ENCODE measurements at regions not wholly inside any gene's neighbourhood (a gene's known extent, or its start where the extent isn't known, plus 50 kb on each side); places are given as distances from the start of the nearest gene placed in this dataset.

DNA sequence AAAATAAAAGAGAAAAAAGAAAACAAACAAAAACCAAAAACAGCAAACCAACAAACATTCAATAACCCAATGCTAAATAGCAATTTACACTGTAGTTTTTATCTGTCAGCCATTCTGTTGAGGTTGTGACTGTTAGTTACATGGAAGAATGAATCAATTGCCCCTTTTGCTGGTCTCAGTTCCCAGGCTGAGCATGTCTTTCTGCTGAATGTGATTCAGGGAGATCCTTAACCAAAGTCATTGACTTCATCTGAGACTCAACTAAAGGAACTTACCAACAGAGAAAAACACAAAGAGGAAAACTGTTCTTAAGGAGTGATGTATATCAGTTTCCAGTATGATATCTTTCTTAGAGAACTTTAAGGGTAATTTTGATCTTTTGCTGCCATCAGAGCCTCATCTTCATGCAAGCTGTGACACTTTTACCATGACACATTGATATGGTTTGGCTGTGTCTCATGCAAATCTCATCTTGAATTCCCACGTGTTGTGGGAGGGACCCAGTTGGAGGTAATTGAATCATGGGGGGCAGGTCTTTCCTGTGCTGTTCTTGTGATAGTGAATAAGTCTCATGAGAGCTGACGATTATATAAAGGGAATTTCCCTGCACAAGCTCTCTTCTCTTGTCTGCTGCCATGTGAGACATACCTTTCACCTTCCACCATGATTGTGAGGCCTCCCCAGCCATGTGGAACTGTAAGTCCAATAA, 469.8 kb downstream of the KIF20B start:
- no peak overlapping the region for H3K4me3 ChIP-seq (ENCODE audit: low read length in 2 of 2)
- intact Hi-C loops (cut with DNase I): no loop called here
- no peaks in the 10 kb centered on the region for H3K9me3 ChIP-seq (ENCODE audit: control insufficient read depth, low read length)
- no peak for ATAC-seq (ENCODE audit: low FRiP score)
- no peak overlapping the region for H3K27ac ChIP-seq (ENCODE audit: low read depth in 1 of 2, low read length in 2 of 2)
- no peaks in the 10 kb centered on the region for H3K4me1 ChIP-seq (ENCODE audit: control insufficient read depth in 1 of 2, insufficient read depth in 2 of 2, low read length in 2 of 2)
- DNase-seq: no peak
- peaks cover 0 to 3% of the 10 kb centered on the region in 2 donors for H3K36me3 ChIP-seq (ENCODE audit: control insufficient read depth in 1 of 2, insufficient read depth in 2 of 2, low read length in 1 of 2)
- H3K27me3 ChIP-seq (ENCODE audit: control insufficient read depth in 1 of 2, insufficient read depth in 2 of 2, low read length in 1 of 2): no peaks in the 10 kb centered on the region
- WGBS, 2 donors: 81 to 84% methylated on average over 2 of the region's 2 CpGs

- no peak for ATAC-seq (ENCODE audit: low FRiP score)
- 94% methylated on average over 3 of the region's 3 CpGs for WGBS, 2 donors
These were observed 473.1 kb downstream of the KIF20B start for GRCh38 chr10:90174531-90174930.

GRCh38 chr10:90175161-90175681, 473.8 kb downstream of the KIF20B start:
- no peak overlapping the region for H3K4me3 ChIP-seq (ENCODE audit: low read length in 2 of 2)
- no peaks in the 10 kb centered on the region for H3K27me3 ChIP-seq (ENCODE audit: control insufficient read depth in 1 of 2, insufficient read depth in 2 of 2, low read length in 1 of 2)
- H3K4me1 ChIP-seq (ENCODE audit: control insufficient read depth in 1 of 2, insufficient read depth in 2 of 2, low read length in 2 of 2): no peaks in the 10 kb centered on the region
- intact Hi-C loops (cut with DNase I): no loop called here
- no peaks in the 10 kb centered on the region for H3K9me3 ChIP-seq (ENCODE audit: control insufficient read depth, low read length)
- no peak overlapping the region for H3K27ac ChIP-seq (ENCODE audit: low read depth in 1 of 2, low read length in 2 of 2)
- no peak for ATAC-seq (ENCODE audit: low FRiP score)
- no peak for DNase-seq
- WGBS, 2 donors: 33 to 59% methylated on average over 7 of the region's 7 CpGs
- H3K36me3 ChIP-seq (ENCODE audit: control insufficient read depth in 1 of 2, insufficient read depth in 2 of 2, low read length in 1 of 2): peaks cover 0 to 3% of the 10 kb centered on the region in 2 donors

More at GRCh38 chr10:90174531-90174930, 473.1 kb downstream of the KIF20B start:
- intact Hi-C loops (cut with DNase I): no loop called here
- H3K4me1 ChIP-seq (ENCODE audit: control insufficient read depth in 1 of 2, insufficient read depth in 2 of 2, low read length in 2 of 2): no peaks in the 10 kb centered on the region
- H3K9me3 ChIP-seq (ENCODE audit: control insufficient read depth, low read length): no peaks in the 10 kb centered on the region
- H3K4me3 ChIP-seq (ENCODE audit: low read length in 2 of 2): no peak overlapping the region
- no peak for DNase-seq
- no peaks in the 10 kb centered on the region for H3K27me3 ChIP-seq (ENCODE audit: control insufficient read depth in 1 of 2, insufficient read depth in 2 of 2, low read length in 1 of 2)
- H3K27ac ChIP-seq (ENCODE audit: low read depth in 1 of 2, low read length in 2 of 2): no peak overlapping the region
- peaks cover 0 to 3% of the 10 kb centered on the region in 2 donors for H3K36me3 ChIP-seq (ENCODE audit: control insufficient read depth in 1 of 2, insufficient read depth in 2 of 2, low read length in 1 of 2)

DNA sequence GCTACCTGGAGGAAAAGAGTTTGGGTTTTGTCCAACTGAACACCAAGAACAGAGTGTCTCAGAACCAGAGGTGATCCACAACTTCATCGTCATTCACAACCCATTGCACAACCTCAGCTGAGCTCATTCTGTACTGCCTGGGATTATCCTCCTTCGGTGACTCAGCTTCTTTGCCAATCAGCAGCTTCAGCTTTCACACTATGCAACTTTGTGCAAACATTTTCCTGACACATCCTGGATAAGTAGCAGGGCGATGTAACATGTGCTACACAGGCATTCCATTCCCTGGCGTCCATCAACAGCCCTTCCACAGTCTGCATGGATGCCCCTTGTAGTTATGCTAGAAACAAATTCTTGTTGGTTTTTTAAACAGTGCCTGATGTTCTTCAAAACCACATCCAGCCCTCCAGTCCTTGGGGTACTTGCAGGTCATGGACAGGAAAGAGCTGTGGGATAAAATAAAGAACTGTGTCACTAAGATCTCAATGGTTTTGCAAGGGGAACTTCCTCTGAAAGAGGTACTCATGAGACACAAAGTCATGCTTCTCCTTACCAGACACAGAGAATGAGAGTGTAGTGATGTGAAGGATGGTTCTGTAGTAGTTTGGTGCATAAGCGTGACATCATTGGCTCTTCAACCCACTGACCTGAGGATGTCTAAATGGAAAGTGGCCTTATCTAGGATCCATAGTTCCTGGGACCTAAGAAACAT, 478.5 kb downstream of the KIF20B start:
- no peak overlapping the region for H3K27ac ChIP-seq (ENCODE audit: low read depth in 1 of 2, low read length in 2 of 2)
- H3K27me3 ChIP-seq (ENCODE audit: control insufficient read depth in 1 of 2, insufficient read depth in 2 of 2, low read length in 1 of 2): no peaks in the 10 kb centered on the region
- no peaks in the 10 kb centered on the region for H3K9me3 ChIP-seq (ENCODE audit: control insufficient read depth, low read length)
- H3K4me1 ChIP-seq (ENCODE audit: control insufficient read depth in 1 of 2, insufficient read depth in 2 of 2, low read length in 2 of 2): peaks cover 0 to 2% of the 10 kb centered on the region in 2 donors
- intact Hi-C loops (cut with DNase I): no loop called here
- DNase-seq (no peak), ATAC-seq (ENCODE audit: low FRiP score) (no peak)
- no peak overlapping the region for H3K4me3 ChIP-seq (ENCODE audit: low read length in 2 of 2)
- H3K36me3 ChIP-seq (ENCODE audit: control insufficient read depth in 1 of 2, insufficient read depth in 2 of 2, low read length in 1 of 2): no peaks in the 10 kb centered on the region
- WGBS, 2 donors: 89% methylated on average over 5 of the region's 5 CpGs

GRCh38 chr10:90180886-90181691, 479.7 kb downstream of the KIF20B start:
- intact Hi-C loops (cut with DNase I): no loop called here
- H3K36me3 ChIP-seq (ENCODE audit: control insufficient read depth in 1 of 2, insufficient read depth in 2 of 2, low read length in 1 of 2): no peaks in the 10 kb centered on the region
- 23 to 30% methylated on average over 7 of the region's 7 CpGs for WGBS, 2 donors
- H3K9me3 ChIP-seq (ENCODE audit: control insufficient read depth, low read length): no peaks in the 10 kb centered on the region
- ATAC-seq (ENCODE audit: low FRiP score) (no peak), DNase-seq (no peak)
- peaks cover 0 to 2% of the 10 kb centered on the region in 2 donors for H3K4me1 ChIP-seq (ENCODE audit: control insufficient read depth in 1 of 2, insufficient read depth in 2 of 2, low read length in 2 of 2)
- H3K27me3 ChIP-seq (ENCODE audit: control insufficient read depth in 1 of 2, insufficient read depth in 2 of 2, low read length in 1 of 2): no peaks in the 10 kb centered on the region
- no peak overlapping the region for H3K27ac ChIP-seq (ENCODE audit: low read depth in 1 of 2, low read length in 2 of 2)
- no peak overlapping the region for H3K4me3 ChIP-seq (ENCODE audit: low read length in 2 of 2)

DNA sequence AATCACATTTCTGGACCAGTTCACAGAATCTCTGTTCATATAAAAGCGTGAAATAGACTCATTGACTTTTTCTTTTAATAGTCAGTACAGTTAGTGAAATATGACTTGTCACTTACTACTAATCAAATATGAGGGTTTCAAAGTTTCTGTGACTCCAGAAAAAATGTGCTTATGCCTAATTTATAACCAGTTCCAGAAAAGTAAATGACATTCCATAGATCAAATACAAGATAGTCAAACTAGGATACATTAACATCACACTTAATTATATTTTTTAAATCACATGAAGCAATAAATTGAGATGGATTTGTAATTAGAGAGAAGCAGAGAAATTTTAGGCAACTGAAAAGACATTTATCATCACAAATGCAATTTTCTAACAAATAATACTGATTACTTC, 491.4 kb downstream of the KIF20B start:
- H3K27ac ChIP-seq (ENCODE audit: low read depth in 1 of 2, low read length in 2 of 2): no peak overlapping the region
- no peaks in the 10 kb centered on the region for H3K9me3 ChIP-seq (ENCODE audit: control insufficient read depth, low read length)
- intact Hi-C loops (cut with DNase I): no loop called here
- no peaks in the 10 kb centered on the region for H3K27me3 ChIP-seq (ENCODE audit: control insufficient read depth in 1 of 2, insufficient read depth in 2 of 2, low read length in 1 of 2)
- DNase-seq: no peak
- WGBS, 2 donors: 41 to 84% methylated on average over 1 of the region's 1 CpG
- ATAC-seq (ENCODE audit: low FRiP score): no peak
- no peak overlapping the region for H3K4me3 ChIP-seq (ENCODE audit: low read length in 2 of 2)
- no peaks in the 10 kb centered on the region for H3K36me3 ChIP-seq (ENCODE audit: control insufficient read depth in 1 of 2, insufficient read depth in 2 of 2, low read length in 1 of 2)
- H3K4me1 ChIP-seq (ENCODE audit: control insufficient read depth in 1 of 2, insufficient read depth in 2 of 2, low read length in 2 of 2): peaks cover 0 to 4% of the 10 kb centered on the region in 2 donors

GRCh38 chr10:90193240-90193985, 492.0 kb downstream of the KIF20B start:
- no peaks in the 10 kb centered on the region for H3K27me3 ChIP-seq (ENCODE audit: control insufficient read depth in 1 of 2, insufficient read depth in 2 of 2, low read length in 1 of 2)
- H3K4me3 ChIP-seq (ENCODE audit: low read length in 2 of 2): no peak overlapping the region
- no peak overlapping the region for H3K27ac ChIP-seq (ENCODE audit: low read depth in 1 of 2, low read length in 2 of 2)
- no peaks in the 10 kb centered on the region for H3K36me3 ChIP-seq (ENCODE audit: control insufficient read depth in 1 of 2, insufficient read depth in 2 of 2, low read length in 1 of 2)
- no peaks in the 10 kb centered on the region for H3K9me3 ChIP-seq (ENCODE audit: control insufficient read depth, low read length)
- no peak for DNase-seq
- peaks cover 0 to 4% of the 10 kb centered on the region in 2 donors for H3K4me1 ChIP-seq (ENCODE audit: control insufficient read depth in 1 of 2, insufficient read depth in 2 of 2, low read length in 2 of 2)
- no peak for ATAC-seq (ENCODE audit: low FRiP score)
- intact Hi-C loops (cut with DNase I): no loop called here
- WGBS, 2 donors: 96 to 99% methylated on average over 2 of the region's 2 CpGs

GRCh38 chr10:90195288-90195840, 494.0 kb downstream of the KIF20B start:
- no peak overlapping the region for H3K27ac ChIP-seq (ENCODE audit: low read depth in 1 of 2, low read length in 2 of 2)
- WGBS, 2 donors: 74 to 81% methylated on average over 3 of the region's 3 CpGs
- DNase-seq: no peak
- no peak overlapping the region for H3K4me3 ChIP-seq (ENCODE audit: low read length in 2 of 2)
- no peak for ATAC-seq (ENCODE audit: low FRiP score)
- peaks cover 0 to 4% of the 10 kb centered on the region in 2 donors for H3K4me1 ChIP-seq (ENCODE audit: control insufficient read depth in 1 of 2, insufficient read depth in 2 of 2, low read length in 2 of 2)
- no peaks in the 10 kb centered on the region for H3K27me3 ChIP-seq (ENCODE audit: control insufficient read depth in 1 of 2, insufficient read depth in 2 of 2, low read length in 1 of 2)
- H3K36me3 ChIP-seq (ENCODE audit: control insufficient read depth in 1 of 2, insufficient read depth in 2 of 2, low read length in 1 of 2): no peaks in the 10 kb centered on the region
- intact Hi-C loops (cut with DNase I): no loop called here
- H3K9me3 ChIP-seq (ENCODE audit: control insufficient read depth, low read length): no peaks in the 10 kb centered on the region

All from aorta (tissue), 5 donors.